ENCODE measurements at regions not wholly inside any gene's neighbourhood (a gene's known extent, or its start where the extent isn't known, plus 50 kb on each side); places are given as distances from the start of the nearest gene placed in this dataset.

- DNase-seq (ENCODE audit: low spot score): no peak
Measured at GRCh38 chr12:115215544-115215943, 531.6 kb upstream of the TBX3 start.

DNA sequence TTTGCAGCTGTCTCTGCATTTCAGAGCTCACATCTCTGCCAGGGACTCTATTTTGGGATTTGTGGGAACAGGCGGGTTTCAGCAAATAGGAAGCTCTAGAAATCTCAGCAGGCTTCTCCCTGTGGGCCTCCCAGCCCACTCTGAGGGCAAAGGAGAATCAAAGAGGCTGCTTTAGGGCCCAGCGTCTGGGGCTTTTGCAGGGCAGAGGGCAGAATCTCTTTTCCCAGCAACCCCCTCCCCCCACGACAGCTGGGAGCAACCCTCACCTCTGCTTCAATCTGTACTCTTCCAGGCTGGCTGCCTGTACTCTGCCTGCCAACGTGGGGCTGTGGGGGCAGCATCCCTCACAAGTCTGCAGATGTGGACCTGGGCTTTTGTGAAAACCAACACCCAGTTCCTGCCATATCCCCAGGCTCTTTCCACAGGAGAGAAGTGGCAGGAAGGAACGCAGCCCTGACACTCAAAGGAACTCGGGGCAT is 529.6 kb upstream of the TBX3 start:
- peak; percentile 64 for DNase-seq (ENCODE audit: low spot score)

- DNase-seq (ENCODE audit: low spot score): no peak
Measured at GRCh38 chr12:115213118-115213517, 529.1 kb upstream of the TBX3 start.

DNA sequence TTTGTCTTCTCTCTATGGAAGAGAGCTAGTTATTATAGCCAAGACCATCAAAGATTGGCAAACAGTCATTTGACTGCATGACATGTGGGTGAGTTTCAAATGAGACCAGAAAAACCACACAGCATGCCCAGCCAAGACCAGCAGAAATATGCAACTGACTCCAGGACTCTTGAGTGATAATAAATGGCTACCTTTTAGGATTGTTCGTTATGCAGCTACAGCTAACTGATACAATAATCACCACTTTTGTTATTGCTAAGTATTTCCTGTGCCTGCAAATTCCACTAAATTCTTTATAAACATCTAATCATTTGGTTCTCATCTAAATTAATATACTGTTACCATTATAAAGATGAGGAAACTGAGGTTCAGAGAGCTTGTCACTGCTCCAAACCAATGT is 528.4 kb upstream of the TBX3 start:
- DNase-seq (ENCODE audit: low spot score): no peak

DNA sequence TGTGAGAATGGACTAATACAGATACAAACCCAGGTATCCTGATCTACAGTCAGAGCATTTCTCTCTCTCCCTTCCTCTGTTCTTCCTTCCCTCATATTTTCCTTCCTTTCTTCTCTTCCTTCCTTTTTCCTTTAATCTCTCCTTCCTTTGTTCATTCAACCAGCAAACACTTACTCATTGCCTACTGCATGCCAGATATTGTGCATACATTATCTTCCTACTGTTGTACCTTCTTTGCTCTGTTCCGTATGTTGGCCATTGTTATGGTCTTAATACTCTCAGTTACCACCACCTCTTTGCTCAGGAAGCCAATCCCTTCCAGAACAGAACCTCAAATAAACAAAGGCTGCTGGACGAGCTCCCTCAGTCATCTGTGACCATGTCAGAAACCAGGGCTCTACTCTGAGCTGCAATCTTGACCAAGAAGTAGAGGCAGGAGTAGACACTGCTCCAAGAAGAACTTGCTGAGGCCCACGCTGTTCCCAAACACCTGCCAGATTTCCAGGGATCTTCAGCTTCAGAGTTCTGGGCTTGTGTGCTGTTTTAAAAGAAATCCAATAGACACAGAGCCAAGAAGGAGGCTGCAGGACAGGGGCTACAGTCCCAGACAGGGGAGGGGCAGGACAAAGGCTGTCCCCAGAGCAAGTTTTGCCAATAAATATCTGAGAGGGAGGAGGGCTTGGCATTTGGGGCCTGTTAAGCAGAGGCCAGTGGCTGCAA is 526.7 kb upstream of the TBX3 start:
- no peak for DNase-seq (ENCODE audit: low spot score)

DNA sequence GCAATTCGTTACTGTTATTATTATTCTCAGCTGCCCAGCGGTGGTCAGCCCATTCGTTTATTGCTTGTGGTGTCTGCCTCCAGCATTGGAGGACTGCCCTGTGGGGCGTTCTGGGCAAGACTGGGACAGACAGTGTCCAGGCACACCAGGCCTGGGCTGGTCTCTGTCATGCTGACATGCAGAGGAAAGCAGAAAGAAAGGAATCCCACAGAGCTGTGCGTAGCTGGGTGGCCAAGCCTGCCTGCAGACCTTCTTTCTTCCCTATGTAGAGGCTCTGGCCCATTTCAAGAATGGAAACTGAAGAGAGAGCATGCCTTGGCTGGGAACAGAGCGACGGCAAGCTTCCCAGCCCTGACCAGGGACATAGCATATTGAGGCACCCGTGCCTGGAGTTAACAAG is 525.3 kb upstream of the TBX3 start:
- no peak for DNase-seq (ENCODE audit: low spot score)

DNA sequence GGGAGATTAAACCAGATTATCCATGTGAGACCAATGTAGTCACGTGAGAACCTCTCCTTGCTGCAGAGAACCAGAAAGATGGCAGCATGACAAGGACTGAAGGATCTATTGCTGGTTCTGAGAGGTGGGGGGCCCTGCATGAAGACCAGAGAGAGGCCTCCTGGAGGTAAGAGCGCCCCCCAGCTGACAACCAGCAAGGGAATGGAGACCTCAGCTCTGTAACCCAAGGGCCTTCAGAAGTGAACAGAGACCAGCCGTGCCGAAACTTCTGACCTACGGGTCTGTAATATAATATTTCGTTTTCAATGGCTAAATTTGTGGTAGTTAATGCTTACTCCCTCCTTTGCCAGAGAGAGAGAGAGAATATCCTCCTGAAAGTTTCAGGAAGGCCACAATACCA is 524.1 kb upstream of the TBX3 start:
- no peak for DNase-seq (ENCODE audit: low spot score)

- DNase-seq (ENCODE audit: low spot score): no peak
Measured at GRCh38 chr12:115207216-115207915, 523.4 kb upstream of the TBX3 start.

DNA sequence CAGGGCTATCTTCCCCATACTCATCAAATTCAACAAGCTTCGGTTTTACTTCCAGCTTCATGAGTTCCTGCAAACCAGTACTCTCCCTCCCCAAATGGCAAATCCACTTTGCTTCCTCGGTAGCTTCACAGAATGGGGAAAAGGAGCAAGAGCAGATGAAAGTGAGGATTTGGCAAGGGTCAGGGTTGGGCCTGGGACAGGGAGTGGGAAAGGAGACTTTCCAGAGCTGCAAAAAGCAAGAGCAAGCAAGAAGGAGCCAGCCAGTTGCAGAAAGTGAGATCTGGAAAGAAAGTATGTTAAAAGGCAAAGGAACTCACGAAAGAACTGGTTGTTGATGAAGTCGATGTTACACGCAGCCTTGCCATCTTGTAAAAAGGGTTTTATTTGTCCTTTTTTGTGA is 522.8 kb upstream of the TBX3 start:
- DNase-seq (ENCODE audit: low spot score): no peak

DNA sequence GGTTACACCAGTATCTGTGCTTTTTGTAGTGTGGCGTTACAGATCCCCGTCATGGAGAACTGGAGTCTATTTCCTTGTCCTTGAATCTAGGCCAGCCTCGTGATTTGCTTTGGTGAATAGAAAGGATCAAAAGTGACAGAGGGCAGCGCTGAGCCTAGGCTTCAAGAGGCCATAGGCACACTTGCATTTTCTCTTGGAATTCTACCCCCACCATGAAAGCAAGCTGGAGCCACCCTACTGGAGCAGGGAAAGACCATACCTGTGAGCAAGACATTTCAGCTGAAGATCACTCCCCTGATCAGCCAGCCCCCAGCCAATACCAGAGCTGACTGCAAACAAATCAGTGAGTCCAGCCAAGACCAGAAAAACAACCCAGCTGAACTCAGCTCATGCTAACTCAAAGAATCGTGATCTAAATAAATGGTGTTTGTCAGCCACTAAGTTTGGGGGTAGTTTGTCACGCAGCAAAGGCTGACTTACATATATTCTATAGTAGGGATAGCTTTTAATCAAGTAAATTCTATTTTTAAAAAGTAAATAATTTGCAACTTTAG is 521.9 kb upstream of the TBX3 start:
- no peak for DNase-seq (ENCODE audit: low spot score)

- no peak for DNase-seq (ENCODE audit: low spot score)
Measured at GRCh38 chr12:115204957-115205754, 521.2 kb upstream of the TBX3 start.

- DNase-seq (ENCODE audit: low spot score): no peak
Measured at GRCh38 chr12:115203701-115204100, 519.7 kb upstream of the TBX3 start.

- DNase-seq (ENCODE audit: low spot score): no peak
Measured at GRCh38 chr12:115201966-115202365, 518.0 kb upstream of the TBX3 start.

GRCh38 chr12:115199831-115200230 is 515.9 kb upstream of the TBX3 start:
- no peak for DNase-seq (ENCODE audit: low spot score)

- no peak for DNase-seq (ENCODE audit: low spot score)
Measured at GRCh38 chr12:115194857-115195256, 510.9 kb upstream of the TBX3 start.

- DNase-seq (ENCODE audit: low spot score): no peak
Measured at GRCh38 chr12:115194448-115194847, 510.5 kb upstream of the TBX3 start.

DNA sequence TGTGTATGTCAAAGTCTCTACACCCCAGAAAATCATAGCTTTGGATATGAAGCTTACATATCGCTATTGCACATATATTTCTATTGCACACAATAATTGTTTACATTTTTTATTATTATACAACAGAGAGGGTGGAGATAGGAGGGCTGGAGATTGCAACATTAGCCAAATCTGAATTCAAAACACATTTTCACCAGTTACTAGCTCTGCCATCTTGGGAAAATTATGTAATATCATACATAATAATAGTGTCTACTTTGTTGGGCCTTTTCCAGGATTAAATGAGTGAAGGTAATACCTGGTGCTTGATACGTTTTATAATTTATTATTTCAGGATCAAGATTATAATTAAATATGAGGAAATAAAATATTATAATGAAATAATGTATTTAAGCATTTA is 507.4 kb upstream of the TBX3 start:
- DNase-seq (ENCODE audit: low spot score): no peak

GRCh38 chr12:115190010-115190770 is 506.2 kb upstream of the TBX3 start:
- no peak for DNase-seq (ENCODE audit: low spot score)

DNA sequence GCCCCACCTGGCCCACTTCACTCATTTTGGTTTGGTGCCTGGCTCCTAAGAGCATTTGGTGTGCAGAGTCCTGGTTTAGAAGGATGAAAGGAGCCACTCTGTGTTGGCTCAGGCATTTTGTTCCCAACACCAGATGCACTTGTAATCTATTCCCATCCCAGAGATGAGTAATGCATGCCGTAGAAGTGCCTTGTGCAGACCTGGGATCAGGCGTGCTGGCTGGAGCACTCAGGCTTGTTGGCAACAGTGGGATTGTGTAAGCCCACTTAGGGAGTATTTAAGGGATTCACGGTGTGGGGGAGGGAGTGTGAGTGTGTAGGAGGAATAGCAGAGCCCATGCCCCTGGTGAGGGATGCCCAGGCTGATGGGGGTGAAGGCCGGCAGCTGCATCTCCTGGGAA is 501.5 kb upstream of the TBX3 start:
- no peak for DNase-seq (ENCODE audit: low spot score)

- DNase-seq (ENCODE audit: low spot score): no peak
Measured at GRCh38 chr12:115183752-115184151, 499.8 kb upstream of the TBX3 start.

DNA sequence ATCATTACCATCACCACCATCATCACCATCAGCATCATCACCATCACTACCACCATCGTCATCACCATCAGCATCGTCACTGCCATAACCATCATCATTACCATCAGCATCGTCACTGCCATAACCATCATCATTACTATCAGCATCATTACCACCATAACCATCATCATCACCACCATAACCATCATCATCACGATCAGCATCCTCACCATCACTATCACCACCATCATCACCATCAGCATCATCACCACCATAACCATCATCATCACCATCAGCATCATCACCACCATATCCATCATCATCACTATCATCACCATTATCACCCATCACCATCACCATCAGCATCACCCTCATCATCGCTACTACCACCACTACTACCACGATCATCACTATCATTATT is 493.9 kb upstream of the TBX3 start:
- DNase-seq (ENCODE audit: low spot score): no peak

Data from ecto neural progenitor cell (in vitro differentiated cells).